GM12878 (cell line): ENCODE measurements at regions not wholly inside any gene's neighbourhood (a gene's known extent, or its start where the extent isn't known, plus 50 kb on each side); places are given as distances from the start of the nearest gene placed in this dataset.
"Not testable (repeated sequence)": the region's sequence is repeated elsewhere in the genome, so short reads cannot be mapped to it uniquely, and the experiment has no call there.

Source experiments
- ATAC-seq: fragments of 200-7000 bp; cut with Tn5 transposase; 3 replicates; pipeline ENCODE4 v1.9.1; 2020; ENCODE audit warnings: mild to moderate bottlenecking, moderate library complexity
- BruUV-seq: library from RNA; stranded (reverse); fragments of 400-500 nt; replicated peaks from 2 replicates; lab custom pipeline; 2021; lab: Mats Ljungman, UMichigan
- CTCF ChIA-PET: fragments of 300-600 bp; sonication (Branson Sonifier 250); formaldehyde crosslinking; extraction: SDS; loops from one replicate; lab custom pipeline; 2021; ENCODE audit warnings: inconsistent platforms; lab: Yijun Ruan, JAX
- POLR2A ChIA-PET: fragments of 350-600 bp; formaldehyde crosslinking; extraction: SDS; loops from one replicate; lab custom pipeline; 2021; ENCODE audit warnings: inconsistent platforms; lab: Charles Lee
- RAD21 ChIA-PET: fragments of 300-600 bp; sonication (Branson Sonifier 250); formaldehyde crosslinking; loops from one replicate; lab custom pipeline; 2023; ENCODE audit warnings: antibody characterized with exemption; ENCODE audit not compliant: unreplicated experiment; lab: Charles Lee
- SMC1A ChIA-PET: fragments of 300-600 bp; sonication (Branson Sonifier 250); formaldehyde crosslinking; loops from one replicate; lab custom pipeline; 2023; ENCODE audit not compliant: unreplicated experiment, uncharacterized antibody; lab: Charles Lee
- DNase-seq: peaks from one replicate; pipeline ENCODE4 v3.0.0-alpha.2; 2011; ENCODE audit warnings: low read depth, low spot score
- FAIRE-seq: peaks from 3 replicates; lab custom pipeline; 2011; peaks lifted over from hg19 to GRCh38; lab: Jason Lieb, UNC
- H2AFZ ChIP-seq: 2 replicates; pipeline ENCODE4 v1.6.0; 2011; ENCODE audit warnings: low read depth, low read length, control low read depth; ENCODE audit not compliant: control insufficient read depth
- H3K27ac ChIP-seq: 2 replicates; pipeline ENCODE4 v1.5.1; 2011; ENCODE audit warnings: control low read depth; ENCODE audit not compliant: control insufficient read depth, insufficient read depth
- H3K27me3 ChIP-seq, 2 experiments: replicated peaks in 1 of 2; 2 replicates each; pipeline versions ENCODE4 v1.6.0 to v1.6.1; 2011; ENCODE audit warnings: low read length in 1 of 2; ENCODE audit not compliant: control insufficient read depth in 2 of 2, insufficient read depth in 2 of 2
- H3K36me3 ChIP-seq, 2 experiments: 2 replicates each; pipeline ENCODE4 v1.5.1; 2011; ENCODE audit warnings: low read length in 1 of 2; ENCODE audit not compliant: control insufficient read depth in 2 of 2, insufficient read depth in 2 of 2
- H3K4me1 ChIP-seq: 2 replicates; pipeline ENCODE4 v1.6.1; 2011; ENCODE audit warnings: mild to moderate bottlenecking, low read length, moderate library complexity, mixed read lengths; ENCODE audit not compliant: control insufficient read depth, insufficient read depth
- H3K4me2 ChIP-seq: 2 replicates; pipeline ENCODE4 v1.6.0; 2011; ENCODE audit warnings: control low read depth; ENCODE audit not compliant: control insufficient read depth, insufficient read depth
- H3K4me3 ChIP-seq: fragments of 200-600 bp; sonication (generic); 2 replicates; pipeline ENCODE4 v1.5.1; 2016
- H3K79me2 ChIP-seq: 2 replicates; pipeline ENCODE4 v1.6.0; 2011; ENCODE audit warnings: low read length; ENCODE audit not compliant: control insufficient read depth, insufficient read depth
- H3K9ac ChIP-seq: 2 replicates; pipeline ENCODE4 v1.8.0; 2011; ENCODE audit warnings: low read length, control low read depth, mixed read lengths; ENCODE audit not compliant: control insufficient read depth, insufficient read depth
- H3K9me3 ChIP-seq: replicated peaks from 3 replicates; pipeline ENCODE4 v1.5.1; 2011; ENCODE audit warnings: mild to moderate bottlenecking, low read length; ENCODE audit not compliant: control insufficient read depth, insufficient read depth
- H4K20me1 ChIP-seq: 2 replicates; pipeline ENCODE4 v1.6.0; 2011; ENCODE audit not compliant: control insufficient read depth, insufficient read depth
- BMI1 ChIP-seq: fragments of 450-650 bp; IDR thresholded peaks from 2 replicates; pipeline ENCODE4 v1.6.1; 2016; ENCODE audit warnings: mild to moderate bottlenecking, moderate library complexity, borderline replicate concordance
- CBFB ChIP-seq: IDR thresholded peaks from 2 replicates; pipeline ENCODE4 v1.6.1; 2016; ENCODE audit warnings: antibody characterized with exemption, low read depth
- GABPA ChIP-seq: IDR thresholded peaks from 2 replicates; pipeline ENCODE4 v1.6.1; 2014; ENCODE audit warnings: antibody characterized with exemption, low read depth, mild to moderate bottlenecking, inconsistent platforms
- GATAD2B ChIP-seq: fragments of 450-650 bp; conservative IDR thresholded peaks from 2 replicates; pipeline ENCODE4 v1.6.1; 2017; ENCODE audit warnings: low read depth, mild to moderate bottlenecking, moderate library complexity
- MYB ChIP-seq: fragments of 150-350 bp; IDR thresholded peaks from 2 replicates; pipeline ENCODE4 v1.6.1; 2014; ENCODE audit warnings: mild to moderate bottlenecking, low read depth, low read length, borderline replicate concordance
- RELB ChIP-seq: fragments of 450-650 bp; IDR thresholded peaks from 2 replicates; pipeline ENCODE4 v1.6.1; 2017; ENCODE audit warnings: low read depth, mild to moderate bottlenecking, moderate library complexity
- SIX5 ChIP-seq: IDR thresholded peaks from 2 replicates; pipeline ENCODE4 v1.6.1; 2011; ENCODE audit warnings: mild to moderate bottlenecking, low read depth, low read length, moderate library complexity; ENCODE audit not compliant: severe bottlenecking
- SMAD5 ChIP-seq: IDR thresholded peaks from 2 replicates; pipeline ENCODE4 v1.6.1; 2016; ENCODE audit warnings: antibody characterized with exemption, low read depth
- WGBS: methylation state at CpG from one replicate; pipeline ENCODE4 v1.1.6; 2016; ENCODE audit warnings: low lambda C conversion rate; ENCODE audit not compliant: insufficient replicate concordance, insufficient coverage; ENCODE audit errors: missing lambda C conversion rate; 5-methylcytosine and 5-hydroxymethylcytosine counted together
- in situ Hi-C: fragments of 300-500 bp; cut with MboI; formaldehyde crosslinking; loops from 9 replicates; pipeline ENCODE4 v1.14.3; 2018; ENCODE audit warnings: mixed read lengths
- intact Hi-C: fragments of 100-400 bp; cut with micrococcal nuclease; formaldehyde crosslinking; loops from one replicate; pipeline ENCODE4 v1.14.2; 2022; ENCODE audit not compliant: unreplicated experiment
- TF ChIP-seq, protein P1 (sequence below): fragments of 450-650 bp; IDR thresholded peaks from 2 replicates; pipeline ENCODE4 v1.6.1; 2018; ENCODE audit warnings: borderline replicate concordance, mild to moderate bottlenecking; ENCODE audit not compliant: partially characterized antibody

DNA sequence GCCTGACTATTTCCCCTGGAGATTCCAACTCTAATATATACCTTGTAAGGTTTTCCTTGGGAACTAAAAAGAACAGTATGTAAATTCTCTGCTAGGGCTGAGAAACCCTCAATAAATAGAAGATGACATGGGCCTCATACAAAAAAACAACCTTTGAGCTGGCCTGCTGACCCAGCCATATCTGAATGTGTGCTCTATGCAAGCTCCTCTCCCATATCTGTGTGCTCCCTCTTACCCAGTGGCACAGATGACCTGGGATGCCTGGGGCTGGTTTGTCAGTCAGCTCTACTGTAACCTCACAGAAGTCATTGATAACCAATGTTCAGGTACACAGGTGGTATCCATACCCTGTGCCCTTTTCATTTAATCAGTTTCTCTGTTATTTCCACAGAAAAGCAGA lies 329.2 kb downstream of the SEC16B start (continued):
- no peak for TF ChIP-seq SMAD5

GRCh38 chr1:177634151-177634550 lies 335.7 kb downstream of the SEC16B start:
- ATAC-seq, DNase-seq: not testable (repeated sequence)

DNA sequence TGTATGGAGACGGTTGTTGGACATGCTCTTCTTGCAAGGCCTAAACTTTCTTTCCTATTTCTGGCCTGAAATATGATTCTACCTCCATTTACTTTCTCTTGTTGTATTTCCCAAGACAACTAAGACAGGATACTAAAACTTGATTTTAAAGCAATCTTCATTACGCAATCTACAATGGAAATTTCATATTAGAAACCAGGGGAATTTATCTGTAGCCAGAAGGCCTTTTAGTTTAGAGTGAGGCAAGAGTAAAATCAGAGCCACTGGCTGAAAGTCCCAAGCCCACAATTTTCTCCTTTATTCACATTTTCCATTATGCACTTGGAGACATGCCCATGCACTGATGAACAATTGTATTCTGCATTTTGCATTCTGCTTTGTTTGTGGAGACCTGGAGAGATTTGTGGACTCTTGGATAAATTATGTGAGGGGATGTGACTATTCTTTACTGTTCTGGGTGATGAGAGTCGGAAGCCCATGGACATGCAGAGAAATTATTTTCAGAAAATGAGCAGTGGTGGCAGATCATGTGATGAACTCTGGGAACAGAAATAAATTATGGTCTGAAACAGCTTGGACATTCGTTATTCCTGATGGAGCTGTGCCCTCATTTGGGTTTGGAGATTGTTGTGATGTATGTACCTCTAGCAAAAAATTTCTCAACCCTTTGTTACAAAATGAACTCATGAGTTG lies 336.8 kb downstream of the SEC16B start:
- no peak for FAIRE-seq
- Histone ChIP-seq H4K20me1 (no peaks in the 10 kb centered on the region), H3K9ac (no peak overlapping the region), H3K36me3 (no peaks in the 10 kb centered on the region), H3K4me2 (no peak overlapping the region), H3K79me2 (no peaks in the 10 kb centered on the region), H3K27me3 (no peaks in the 10 kb centered on the region), H3K9me3 (no peaks in the 10 kb centered on the region), H3K4me1 (no peaks in the 10 kb centered on the region), H2AFZ (no peak overlapping the region), H3K4me3 (no peak overlapping the region), H3K27ac (no peak overlapping the region)
- SMC1A ChIA-PET: interaction anchor here (0.7 to 1.2 kb wide), 2 partner anchors 8 to 22 kb away, joined by 3 read pairs; no protein-coding TSS in a partner anchor
- WGBS: under 1% methylated on average over 4 of the region's 4 CpGs
- in situ Hi-C loops (no loop called here), intact Hi-C loops (no loop called here)
- no peak for ATAC-seq
- POLR2A ChIA-PET: no interaction called here
- no peak for DNase-seq
- RAD21 ChIA-PET: interaction anchor here (0.9 kb wide), 1 partner anchor 10 kb away, joined by 3 read pairs; no protein-coding TSS in a partner anchor
- BruUV-seq: no TSS peak
- CTCF ChIA-PET: interaction anchor here (0.6 kb wide), 1 partner anchor 14 kb away, joined by 3 read pairs; no protein-coding TSS in a partner anchor
- TF ChIP-seq SIX5: no peak
- no peak for TF ChIP-seq MYB
- no peak for TF ChIP-seq GABPA
- TF ChIP-seq GATAD2B: no peak
- TF ChIP-seq BMI1: no peak
- TF ChIP-seq CBFB: no peak
- TF ChIP-seq, protein P1, sequence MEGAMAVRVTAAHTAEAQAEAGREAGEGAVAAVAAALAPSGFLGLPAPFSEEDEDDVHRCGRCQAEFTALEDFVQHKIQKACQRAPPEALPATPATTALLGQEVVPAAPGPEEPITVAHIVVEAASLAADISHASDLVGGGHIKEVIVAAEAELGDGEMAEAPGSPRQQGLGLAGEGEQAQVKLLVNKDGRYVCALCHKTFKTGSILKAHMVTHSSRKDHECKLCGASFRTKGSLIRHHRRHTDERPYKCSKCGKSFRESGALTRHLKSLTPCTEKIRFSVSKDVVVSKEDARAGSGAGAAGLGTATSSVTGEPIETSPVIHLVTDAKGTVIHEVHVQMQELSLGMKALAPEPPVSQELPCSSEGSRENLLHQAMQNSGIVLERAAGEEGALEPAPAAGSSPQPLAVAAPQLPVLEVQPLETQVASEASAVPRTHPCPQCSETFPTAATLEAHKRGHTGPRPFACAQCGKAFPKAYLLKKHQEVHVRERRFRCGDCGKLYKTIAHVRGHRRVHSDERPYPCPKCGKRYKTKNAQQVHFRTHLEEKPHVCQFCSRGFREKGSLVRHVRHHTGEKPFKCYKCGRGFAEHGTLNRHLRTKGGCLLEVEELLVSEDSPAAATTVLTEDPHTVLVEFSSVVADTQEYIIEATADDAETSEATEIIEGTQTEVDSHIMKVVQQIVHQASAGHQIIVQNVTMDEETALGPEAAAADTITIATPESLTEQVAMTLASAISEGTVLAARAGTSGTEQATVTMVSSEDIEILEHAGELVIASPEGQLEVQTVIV: no peak
- TF ChIP-seq RELB: no peak

More at GRCh38 chr1:177634151-177634550, 335.7 kb downstream of the SEC16B start:
- WGBS: 22% methylated on average over 7 of the region's 15 CpGs
- H3K4me1 ChIP-seq, FAIRE-seq, H2AFZ ChIP-seq, CTCF ChIA-PET, H3K27me3 ChIP-seq, H3K36me3 ChIP-seq, in situ Hi-C loops, H3K4me2 ChIP-seq, H3K9me3 ChIP-seq, H3K27ac ChIP-seq, H3K79me2 ChIP-seq, H3K4me3 ChIP-seq, H3K9ac ChIP-seq, intact Hi-C loops, BruUV-seq, POLR2A ChIA-PET, RAD21 ChIA-PET, H4K20me1 ChIP-seq: not testable (repeated sequence)
- SMC1A ChIA-PET: interaction anchor here (1.2 kb wide), 1 partner anchor 21 kb away, joined by 3 read pairs; no protein-coding TSS in a partner anchor
